WTC11 (cell line): ENCODE measurements at regions not wholly inside any gene's neighbourhood (a gene's known extent, or its start where the extent isn't known, plus 50 kb on each side); places are given as distances from the start of the nearest gene placed in this dataset.

Experiments
- ATAC-seq: fragments of 200-7000 bp; cut with Tn5 transposase; 2 replicates; pipeline ENCODE4 v1.10.0; 2021; ENCODE audit warnings: mild to moderate bottlenecking, moderate library complexity
- CTCF ChIA-PET: fragments of 300-600 bp; sonication (Branson Sonifier 250); formaldehyde crosslinking; loops from one replicate; lab custom pipeline; 2021; ENCODE audit warnings: antibody characterized with exemption; lab: Charles Lee
- POLR2A ChIA-PET: fragments of 350-600 bp; sonication (Branson Sonifier 250); formaldehyde crosslinking; loops from one replicate; lab custom pipeline; 2021; ENCODE audit warnings: antibody characterized with exemption; lab: Charles Lee
- DNase-seq: peaks from one replicate; pipeline ENCODE4 v3.0.0; 2021; ENCODE audit warnings: low spot score
- H3K27ac Mint-ChIP-seq: 2 replicates; pipeline ENCODE4 v1.8.0; 2021; ENCODE audit warnings: mixed read lengths
- H3K27me3 Mint-ChIP-seq: 2 replicates; pipeline ENCODE4 v1.8.0; 2021; ENCODE audit warnings: low read depth, mild to moderate bottlenecking, moderate library complexity, mixed read lengths
- H3K36me3 Mint-ChIP-seq: 2 replicates; pipeline ENCODE4 v1.8.0; 2021; ENCODE audit warnings: mixed read lengths
- H3K4me1 Mint-ChIP-seq: 2 replicates; pipeline ENCODE4 v1.8.0; 2022; ENCODE audit warnings: mixed read lengths
- H3K4me3 Mint-ChIP-seq: 2 replicates; pipeline ENCODE4 v1.8.0; 2021; ENCODE audit warnings: mild to moderate bottlenecking, moderate library complexity, mixed read lengths
- H3K9me3 Mint-ChIP-seq: 2 replicates; pipeline ENCODE4 v1.8.0; 2021; ENCODE audit warnings: mixed read lengths
- AR ChIP-seq: fragments of 250-450 bp; sonication (Bioruptor Pico); IDR thresholded peaks from 2 replicates; pipeline ENCODE4 v1.9.0; 2021; ENCODE audit warnings: mild to moderate bottlenecking
- CTCF ChIP-seq: fragments of 200-600 bp; IDR thresholded peaks from 2 replicates; pipeline ENCODE4 v1.8.0; 2022; ENCODE audit warnings: antibody characterized with exemption
- E2F1 ChIP-seq: sonication (generic); formaldehyde crosslinking; IDR thresholded peaks from 2 replicates; pipeline ENCODE4 v1.8.0; 2022; ENCODE audit warnings: mild to moderate bottlenecking, missing genetic modification reagents
- GTF2I ChIP-seq: fragments of 250-450 bp; sonication (Bioruptor Pico); conservative IDR thresholded peaks from 2 replicates; pipeline ENCODE4 v1.4.0; 2021; ENCODE audit warnings: mild to moderate bottlenecking
- KAT7 ChIP-seq: sonication (generic); formaldehyde crosslinking; IDR thresholded peaks from 2 replicates; pipeline ENCODE4 v1.8.1; 2023; ENCODE audit warnings: missing genetic modification reagents, mild to moderate bottlenecking, borderline replicate concordance
- NFATC4 ChIP-seq: fragments of 250-450 bp; sonication (Bioruptor Pico); IDR thresholded peaks from 2 replicates; pipeline ENCODE4 v1.9.0; 2021; ENCODE audit warnings: mild to moderate bottlenecking
- NFYB ChIP-seq: sonication (generic); formaldehyde crosslinking; conservative IDR thresholded peaks from 2 replicates; pipeline ENCODE4 v1.8.0; 2022; ENCODE audit warnings: low read depth, missing genetic modification reagents
- NR2C2 ChIP-seq: sonication (generic); formaldehyde crosslinking; IDR thresholded peaks from 2 replicates; pipeline ENCODE4 v1.8.0; 2022; ENCODE audit warnings: mild to moderate bottlenecking, missing genetic modification reagents
- NR3C1 ChIP-seq: sonication (generic); formaldehyde crosslinking; conservative IDR thresholded peaks from 2 replicates; pipeline ENCODE4 v1.8.1; 2023; ENCODE audit warnings: low read depth, mild to moderate bottlenecking, missing genetic modification reagents
- PRRX2 ChIP-seq: fragments of 250-450 bp; sonication (Bioruptor Pico); IDR thresholded peaks from 2 replicates; pipeline ENCODE4 v1.8.0; 2021; ENCODE audit warnings: mild to moderate bottlenecking
- SMAD4 ChIP-seq: sonication (generic); formaldehyde crosslinking; IDR thresholded peaks from 2 replicates; pipeline ENCODE4 v1.8.0; 2022; ENCODE audit warnings: mild to moderate bottlenecking, missing genetic modification reagents
- SOX15 ChIP-seq: fragments of 250-450 bp; sonication (Bioruptor Pico); IDR thresholded peaks from 2 replicates; pipeline ENCODE4 v1.9.0; 2021; ENCODE audit warnings: mild to moderate bottlenecking
- TEAD1 ChIP-seq: sonication (generic); formaldehyde crosslinking; IDR thresholded peaks from 2 replicates; pipeline ENCODE4 v1.8.0; 2022; ENCODE audit warnings: mild to moderate bottlenecking, missing genetic modification reagents
- TEAD4 ChIP-seq: sonication (generic); formaldehyde crosslinking; IDR thresholded peaks from 2 replicates; pipeline ENCODE4 v1.8.0; 2022; ENCODE audit warnings: mild to moderate bottlenecking, missing genetic modification reagents
- ZBTB21 ChIP-seq: sonication (generic); formaldehyde crosslinking; IDR thresholded peaks from 2 replicates; pipeline ENCODE4 v1.8.1; 2023; ENCODE audit warnings: mild to moderate bottlenecking, missing genetic modification reagents, borderline replicate concordance
- ZBTB43 ChIP-seq: sonication (generic); formaldehyde crosslinking; IDR thresholded peaks from 2 replicates; pipeline ENCODE4 v1.8.1; 2023; ENCODE audit warnings: mild to moderate bottlenecking, missing genetic modification reagents
- ZSCAN18 ChIP-seq: fragments of 250-450 bp; sonication (Bioruptor Pico); IDR thresholded peaks from 2 replicates; pipeline ENCODE4 v2.1.2; 2022; ENCODE audit warnings: mild to moderate bottlenecking, moderate library complexity
- TF ChIP-seq, protein P1 (sequence below): sonication (generic); formaldehyde crosslinking; IDR thresholded peaks from 2 replicates; pipeline ENCODE4 v1.8.0; 2022; ENCODE audit warnings: mild to moderate bottlenecking, missing genetic modification reagents
- TF ChIP-seq, protein P2 (sequence below): sonication (generic); formaldehyde crosslinking; IDR thresholded peaks from 2 replicates; pipeline ENCODE4 v1.8.1; 2023; ENCODE audit warnings: mild to moderate bottlenecking, missing genetic modification reagents

GRCh38 chr7:95716357-95717122 is 55.8 kb upstream of the DYNC1I1 start:
- no peak for ATAC-seq
- no peaks in the 10 kb centered on the region for H3K27me3 Mint-ChIP-seq
- H3K4me3 Mint-ChIP-seq: no peak overlapping the region
- no peak overlapping the region for H3K27ac Mint-ChIP-seq
- no peak for DNase-seq
- CTCF ChIA-PET: interaction anchor here (1.1 to 1.3 kb wide), 2 partner anchors 26 to 78 kb away, joined by 3 read pairs; no protein-coding TSS in a partner anchor
- peaks cover 9% of the 10 kb centered on the region for H3K9me3 Mint-ChIP-seq
- H3K4me1 Mint-ChIP-seq: no peaks in the 10 kb centered on the region
- TF ChIP-seq ZBTB43 (CRISPR knock-in tag) (no peak), NR3C1 (CRISPR knock-in tag) (no peak), SOX15 (CRISPR knock-in tag) (no peak), PRRX2 (CRISPR knock-in tag) (no peak), AR (no peak)
- H3K36me3 Mint-ChIP-seq: peaks cover 5% of the 10 kb centered on the region
- POLR2A ChIA-PET: no interaction called here

GRCh38 chr7:95715274-95715673 is 57.1 kb upstream of the DYNC1I1 start:
- Mint-ChIP-seq H3K27ac (no peak overlapping the region), H3K4me1 (0 out of 2 replicates have a peak, but pooled peaks cover 3% of the 10 kb centered on the region), H3K9me3 (peaks cover 19% of the 10 kb centered on the region), H3K36me3 (peaks cover 7% of the 10 kb centered on the region), H3K27me3 (no peaks in the 10 kb centered on the region), H3K4me3 (no peak overlapping the region)
- no peak for DNase-seq
- no peak for ATAC-seq
- POLR2A ChIA-PET: no interaction called here
- CTCF ChIA-PET: no interaction called here
- TF ChIP-seq CTCF (no peak), GTF2I (CRISPR knock-in tag) (no peak), TEAD4 (CRISPR knock-in tag) (no peak), NFYB (no peak), ZSCAN18 (CRISPR knock-in tag) (no peak), KAT7 (CRISPR knock-in tag) (no peak), NR2C2 (CRISPR knock-in tag) (no peak), SMAD4 (CRISPR knock-in tag) (no peak), TEAD1 (CRISPR knock-in tag) (no peak), NFATC4 (CRISPR knock-in tag) (no peak), PRRX2 (CRISPR knock-in tag) (no peak), ZBTB21 (CRISPR knock-in tag) (no peak), E2F1 (CRISPR knock-in tag) (no peak)
- TF ChIP-seq, protein P1, sequence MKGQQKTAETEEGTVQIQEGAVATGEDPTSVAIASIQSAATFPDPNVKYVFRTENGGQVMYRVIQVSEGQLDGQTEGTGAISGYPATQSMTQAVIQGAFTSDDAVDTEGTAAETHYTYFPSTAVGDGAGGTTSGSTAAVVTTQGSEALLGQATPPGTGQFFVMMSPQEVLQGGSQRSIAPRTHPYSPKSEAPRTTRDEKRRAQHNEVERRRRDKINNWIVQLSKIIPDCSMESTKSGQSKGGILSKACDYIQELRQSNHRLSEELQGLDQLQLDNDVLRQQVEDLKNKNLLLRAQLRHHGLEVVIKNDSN (CRISPR knock-in tag): no peak
- TF ChIP-seq, protein P2, sequence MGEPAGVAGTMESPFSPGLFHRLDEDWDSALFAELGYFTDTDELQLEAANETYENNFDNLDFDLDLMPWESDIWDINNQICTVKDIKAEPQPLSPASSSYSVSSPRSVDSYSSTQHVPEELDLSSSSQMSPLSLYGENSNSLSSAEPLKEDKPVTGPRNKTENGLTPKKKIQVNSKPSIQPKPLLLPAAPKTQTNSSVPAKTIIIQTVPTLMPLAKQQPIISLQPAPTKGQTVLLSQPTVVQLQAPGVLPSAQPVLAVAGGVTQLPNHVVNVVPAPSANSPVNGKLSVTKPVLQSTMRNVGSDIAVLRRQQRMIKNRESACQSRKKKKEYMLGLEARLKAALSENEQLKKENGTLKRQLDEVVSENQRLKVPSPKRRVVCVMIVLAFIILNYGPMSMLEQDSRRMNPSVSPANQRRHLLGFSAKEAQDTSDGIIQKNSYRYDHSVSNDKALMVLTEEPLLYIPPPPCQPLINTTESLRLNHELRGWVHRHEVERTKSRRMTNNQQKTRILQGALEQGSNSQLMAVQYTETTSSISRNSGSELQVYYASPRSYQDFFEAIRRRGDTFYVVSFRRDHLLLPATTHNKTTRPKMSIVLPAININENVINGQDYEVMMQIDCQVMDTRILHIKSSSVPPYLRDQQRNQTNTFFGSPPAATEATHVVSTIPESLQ (CRISPR knock-in tag): no peak
